ENCODE measurements at regions not wholly inside any gene's neighbourhood (a gene's known extent, or its start where the extent isn't known, plus 50 kb on each side); places are given as distances from the start of the nearest gene placed in this dataset.

GRCh38 chr6:23175391-23175790, 606.0 kb downstream of the HDGFL1 start:
- WGBS, 4 donors = 69 to 79% (median 74%) methylated on average over 2 of the region's 2 CpGs
- TF ChIP-seq CTCF (IDR thresholded peaks at IDR 0.05) (no peak), POLR2A (IDR thresholded peaks at IDR 0.05) (no peak)
- Histone ChIP-seq H3K27me3 (no peaks in the 10 kb centered on the region), H3K36me3 (no peaks in the 10 kb centered on the region), H3K27ac (no peak overlapping the region), H3K9me3 (no peaks in the 10 kb centered on the region), H3K4me1 (peaks cover 0 to 10% (median 0%) of the 10 kb centered on the region in 12 donors), H3K4me3 (no peak overlapping the region)
- no peak for DNase-seq
- intact Hi-C loops (cut with DNase I) = no loop called here
- ATAC-seq = no peak

GRCh38 chr6:23176471-23176870, 607.1 kb downstream of the HDGFL1 start:
- Histone ChIP-seq H3K27ac (no peak overlapping the region), H3K4me3 (no peak overlapping the region)
- no peak for ATAC-seq

GRCh38 chr6:23176883-23177282, 607.5 kb downstream of the HDGFL1 start:
- no peak for ATAC-seq

More at GRCh38 chr6:23176471-23176870, 607.1 kb downstream of the HDGFL1 start:
- no peaks in the 10 kb centered on the region for H3K27me3 ChIP-seq
- WGBS, 4 donors = 96 to 98% (median 97%) methylated on average over 8 of the region's 8 CpGs
- intact Hi-C loops (cut with DNase I) = no loop called here
- DNase-seq = no peak
- H3K36me3 ChIP-seq = no peaks in the 10 kb centered on the region
- peaks cover 0 to 19% (median 2%) of the 10 kb centered on the region in 12 donors for H3K4me1 ChIP-seq
- no peak for TF ChIP-seq CTCF (IDR thresholded peaks at IDR 0.05)
- no peak for TF ChIP-seq POLR2A (IDR thresholded peaks at IDR 0.05)
- H3K9me3 ChIP-seq = no peaks in the 10 kb centered on the region

GRCh38 chr6:23177806-23178205, 608.4 kb downstream of the HDGFL1 start:
- Histone ChIP-seq H3K36me3 (no peaks in the 10 kb centered on the region), H3K9me3 (no peaks in the 10 kb centered on the region), H3K27ac (no peak overlapping the region), H3K4me3 (no peak overlapping the region), H3K27me3 (no peaks in the 10 kb centered on the region), H3K4me1 (peaks cover 0 to 19% (median 2%) of the 10 kb centered on the region in 12 donors)
- WGBS, 4 donors = 42 to 64% (median 54%) methylated on average over 1 of the region's 1 CpG
- ATAC-seq = no peak
- DNase-seq = no peak
- TF ChIP-seq CTCF (IDR thresholded peaks at IDR 0.05) = no peak
- TF ChIP-seq POLR2A (IDR thresholded peaks at IDR 0.05) = no peak
- intact Hi-C loops (cut with DNase I) = no loop called here

More at GRCh38 chr6:23176883-23177282, 607.5 kb downstream of the HDGFL1 start:
- Histone ChIP-seq H3K36me3 (no peaks in the 10 kb centered on the region), H3K27me3 (no peaks in the 10 kb centered on the region), H3K4me3 (no peak overlapping the region), H3K9me3 (no peaks in the 10 kb centered on the region), H3K4me1 (peaks cover 0 to 19% (median 2%) of the 10 kb centered on the region in 12 donors), H3K27ac (no peak overlapping the region)
- peak in 4 of 12 donors; percentile 6 to 25 (median 13) for TF ChIP-seq CTCF (IDR thresholded peaks at IDR 0.05)
- TF ChIP-seq POLR2A (IDR thresholded peaks at IDR 0.05) = no peak
- 64 to 70% (median 67%) methylated on average over 11 of the region's 11 CpGs for WGBS, 4 donors
- no peak for DNase-seq
- intact Hi-C loops (cut with DNase I) = no loop called here
